DOHH2 (cell line): ENCODE measurements at regions not wholly inside any gene's neighbourhood (a gene's known extent, or its start where the extent isn't known, plus 50 kb on each side); places are given as distances from the start of the nearest gene placed in this dataset.
A peak's percentile ranks its signal among the peaks of the same experiment; 100 is the strongest.

Experiments used
- H3F3A ChIP-seq: fragments of 200-600 bp; sonication (generic), shearing (Covaris generic); 2 replicates; pipeline ENCODE4 v1.6.0; 2016; ENCODE audit warnings: antibody characterized with exemption, mild to moderate bottlenecking; ENCODE audit not compliant: control insufficient read depth, insufficient read depth
- H3K27ac ChIP-seq: fragments of 200-600 bp; sonication (generic); 2 replicates; pipeline ENCODE4 v1.5.1; 2014; ENCODE audit warnings: low read depth, mild to moderate bottlenecking, low read length, moderate library complexity
- H3K27me3 ChIP-seq: fragments of 200-600 bp; sonication (generic); 2 replicates; pipeline ENCODE4 v1.6.1; 2014; ENCODE audit warnings: mild to moderate bottlenecking, low read length, mixed read lengths; ENCODE audit not compliant: control insufficient read depth
- H3K36me3 ChIP-seq: fragments of 200-600 bp; sonication (generic); 2 replicates; pipeline ENCODE4 v1.6.1; 2014; ENCODE audit warnings: mild to moderate bottlenecking, low read length, moderate library complexity, mixed read lengths; ENCODE audit not compliant: control insufficient read depth
- H3K4me1 ChIP-seq: fragments of 200-600 bp; sonication (generic); 2 replicates; pipeline ENCODE4 v1.6.1; 2014; ENCODE audit warnings: mild to moderate bottlenecking, low read length, mixed read lengths; ENCODE audit not compliant: control insufficient read depth
- H3K4me2 ChIP-seq: fragments of 200-600 bp; sonication (generic); 2 replicates; pipeline ENCODE4 v1.6.0; 2014; ENCODE audit warnings: mild to moderate bottlenecking, low read length, moderate library complexity
- H3K4me3 ChIP-seq: fragments of 200-600 bp; sonication (generic); 2 replicates; pipeline ENCODE4 v1.5.1; 2014; ENCODE audit warnings: mild to moderate bottlenecking, low read length, mixed read lengths
- H3K79me2 ChIP-seq: fragments of 200-600 bp; sonication (generic); 2 replicates; pipeline ENCODE4 v1.6.1; 2014; ENCODE audit warnings: mild to moderate bottlenecking, low read length, mixed read lengths; ENCODE audit not compliant: control insufficient read depth
- H3K9me2 ChIP-seq: fragments of 200-600 bp; sonication (generic); replicated peaks from 2 replicates; pipeline ENCODE4 v1.6.1; 2014; ENCODE audit warnings: mild to moderate bottlenecking, low read length, mixed read lengths; ENCODE audit not compliant: control insufficient read depth
- H3K9me3 ChIP-seq: fragments of 200-600 bp; sonication (generic); 2 replicates; pipeline ENCODE4 v1.6.1; 2014; ENCODE audit warnings: antibody characterized with exemption, low read length, mixed read lengths; ENCODE audit not compliant: control insufficient read depth, insufficient read depth
- H4K20me1 ChIP-seq: fragments of 200-600 bp; sonication (generic); 2 replicates; pipeline ENCODE4 v1.6.0; 2014; ENCODE audit warnings: low read depth, mild to moderate bottlenecking, antibody characterized with exemption, low read length, moderate library complexity; ENCODE audit not compliant: control insufficient read depth, insufficient read depth
- EZH2phosphoT487 ChIP-seq: fragments of 200-600 bp; sonication (generic); IDR thresholded peaks from 2 replicates; pipeline ENCODE4 v1.6.1; 2017; ENCODE audit warnings: borderline replicate concordance, mild to moderate bottlenecking, antibody characterized with exemption, low read length, moderate library complexity, mixed read lengths
- TF ChIP-seq, protein P1 (sequence below): fragments of 200-600 bp; sonication (generic); IDR thresholded peaks from one replicate; pipeline ENCODE4 v1.5.1; 2014; ENCODE audit warnings: antibody characterized with exemption, mild to moderate bottlenecking, low read depth, low read length; ENCODE audit not compliant: poor library complexity, severe bottlenecking

DNA sequence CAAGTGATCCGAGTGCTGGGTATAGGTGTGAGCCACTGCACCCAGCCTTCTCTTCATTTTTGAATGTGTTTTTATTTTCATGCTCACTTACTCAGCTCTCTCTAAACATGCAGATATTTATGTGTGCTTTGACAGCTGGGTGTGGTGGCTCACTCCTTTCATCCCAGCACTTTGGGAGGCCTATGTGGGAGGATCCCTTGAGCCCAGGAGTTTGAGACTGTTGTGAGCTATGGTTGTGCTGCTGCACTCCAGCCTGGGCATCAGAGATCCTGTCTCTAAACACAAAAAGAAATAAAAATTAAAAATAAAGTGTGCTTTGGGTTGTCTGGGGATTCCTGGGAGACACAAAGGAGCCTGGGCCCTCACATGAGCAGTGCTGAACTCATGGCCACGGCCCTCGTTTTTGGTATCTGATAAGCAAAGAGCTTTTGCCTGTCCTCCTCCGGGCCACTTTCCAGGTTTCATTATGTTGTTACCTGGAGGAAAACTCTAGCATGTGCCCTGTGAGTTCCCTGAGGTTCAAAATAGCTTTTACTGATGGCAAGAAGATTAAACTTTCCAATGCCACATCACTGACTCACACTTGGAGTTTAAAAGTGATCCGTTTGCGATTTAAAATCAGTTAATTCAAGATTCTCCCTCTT, 78.5 kb downstream of the CD164 start:
- Histone ChIP-seq H3K4me2 (peak overlapping the region; percentile 78), H3K9me3 (no peaks in the 10 kb centered on the region)

DNA sequence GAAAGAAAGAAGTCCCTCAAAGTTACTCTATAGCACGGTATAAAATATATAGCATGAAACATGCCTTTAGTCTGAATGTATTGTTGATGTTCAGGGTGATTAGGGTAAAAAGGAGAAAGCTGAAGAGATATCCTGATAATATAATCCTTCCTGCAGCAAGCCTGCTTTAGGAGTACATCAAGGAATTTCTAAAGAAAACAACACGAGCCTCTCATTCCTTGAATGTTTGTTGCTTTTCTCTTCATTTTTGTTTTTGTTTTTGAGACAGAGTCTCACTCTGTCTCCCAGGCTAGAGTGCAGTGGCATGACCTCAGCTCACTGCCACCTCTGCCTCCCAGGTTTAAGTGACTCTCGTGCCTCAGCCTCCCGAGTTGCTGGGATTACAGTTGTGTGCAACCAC, 79.1 kb downstream of the CD164 start:
- Histone ChIP-seq H3K27ac (no peak overlapping the region), H4K20me1 (no peaks in the 10 kb centered on the region), H3K9me3 (no peaks in the 10 kb centered on the region), H3K36me3 (no peaks in the 10 kb centered on the region), H3K79me2 (no peaks in the 10 kb centered on the region), H3K4me1 (peaks cover 39% of the 10 kb centered on the region), H3K9me2 (no peaks in the 10 kb centered on the region), H3K4me2 (no peak overlapping the region), H3F3A (no peaks in the 10 kb centered on the region), H3K4me3 (no peak overlapping the region), H3K27me3 (no peaks in the 10 kb centered on the region)
- no peak for TF ChIP-seq EZH2phosphoT487
- TF ChIP-seq, protein P1, sequence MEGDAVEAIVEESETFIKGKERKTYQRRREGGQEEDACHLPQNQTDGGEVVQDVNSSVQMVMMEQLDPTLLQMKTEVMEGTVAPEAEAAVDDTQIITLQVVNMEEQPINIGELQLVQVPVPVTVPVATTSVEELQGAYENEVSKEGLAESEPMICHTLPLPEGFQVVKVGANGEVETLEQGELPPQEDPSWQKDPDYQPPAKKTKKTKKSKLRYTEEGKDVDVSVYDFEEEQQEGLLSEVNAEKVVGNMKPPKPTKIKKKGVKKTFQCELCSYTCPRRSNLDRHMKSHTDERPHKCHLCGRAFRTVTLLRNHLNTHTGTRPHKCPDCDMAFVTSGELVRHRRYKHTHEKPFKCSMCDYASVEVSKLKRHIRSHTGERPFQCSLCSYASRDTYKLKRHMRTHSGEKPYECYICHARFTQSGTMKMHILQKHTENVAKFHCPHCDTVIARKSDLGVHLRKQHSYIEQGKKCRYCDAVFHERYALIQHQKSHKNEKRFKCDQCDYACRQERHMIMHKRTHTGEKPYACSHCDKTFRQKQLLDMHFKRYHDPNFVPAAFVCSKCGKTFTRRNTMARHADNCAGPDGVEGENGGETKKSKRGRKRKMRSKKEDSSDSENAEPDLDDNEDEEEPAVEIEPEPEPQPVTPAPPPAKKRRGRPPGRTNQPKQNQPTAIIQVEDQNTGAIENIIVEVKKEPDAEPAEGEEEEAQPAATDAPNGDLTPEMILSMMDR, result no peak

More for the DNA sequence above, 78.5 kb downstream of the CD164 start:
- Histone ChIP-seq H3K4me1 (peaks cover 39% of the 10 kb centered on the region), H4K20me1 (no peaks in the 10 kb centered on the region), H3K27me3 (no peaks in the 10 kb centered on the region), H3K36me3 (no peaks in the 10 kb centered on the region), H3K4me3 (peak overlapping the region; percentile 54), H3F3A (no peaks in the 10 kb centered on the region), H3K79me2 (no peaks in the 10 kb centered on the region), H3K9me2 (no peaks in the 10 kb centered on the region), H3K27ac (peak overlapping the region; percentile 45)
- no peak for TF ChIP-seq EZH2phosphoT487
- TF ChIP-seq, protein P1, result no peak

DNA sequence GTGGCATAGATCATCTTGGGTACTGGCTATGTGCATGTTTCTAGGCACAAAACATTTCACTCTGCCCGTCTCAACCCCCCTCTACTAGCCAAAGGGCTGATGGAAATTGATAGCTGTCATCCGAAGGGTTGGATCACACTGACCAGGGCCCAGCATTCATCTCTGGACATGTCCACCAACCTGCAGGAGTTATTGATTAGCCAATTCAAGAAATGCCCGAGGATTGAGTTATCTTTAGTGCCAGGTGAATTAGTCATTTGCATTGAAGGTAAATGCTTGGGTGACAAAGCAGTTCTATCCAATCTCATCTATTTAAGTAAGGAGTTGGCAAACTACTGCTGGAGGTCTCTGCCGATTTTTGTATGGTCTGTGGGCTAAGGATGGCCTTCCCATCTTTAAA, 80.1 kb downstream of the CD164 start:
- peaks cover 39% of the 10 kb centered on the region for H3K4me1 ChIP-seq
- no peak overlapping the region for H3K4me2 ChIP-seq
- TF ChIP-seq, protein P1, result no peak
- TF ChIP-seq EZH2phosphoT487, result no peak
- H3K27me3 ChIP-seq, result no peaks in the 10 kb centered on the region
- H3K9me3 ChIP-seq, result no peaks in the 10 kb centered on the region
- H3K36me3 ChIP-seq, result no peaks in the 10 kb centered on the region
- H4K20me1 ChIP-seq, result no peaks in the 10 kb centered on the region
- H3F3A ChIP-seq, result no peaks in the 10 kb centered on the region
- no peaks in the 10 kb centered on the region for H3K79me2 ChIP-seq
- H3K4me3 ChIP-seq, result no peak overlapping the region
- no peaks in the 10 kb centered on the region for H3K9me2 ChIP-seq
- H3K27ac ChIP-seq, result no peak overlapping the region
